DMS53 treated with DMSO at 0.1 percent for 48 hours (cell line): ENCODE measurements at regions not wholly inside any gene's neighbourhood (a gene's known extent, or its start where the extent isn't known, plus 50 kb on each side); places are given as distances from the start of the nearest gene placed in this dataset.

Experiments
- DNase-seq: peaks from one replicate; lab custom pipeline; 2025; ENCODE audit not compliant: unreplicated experiment; lab: John Stamatoyannopoulos, UW

- DNase-seq, result no peak
Measured at GRCh38 chr12:123100882-123101281, 50.0 kb downstream of the PITPNM2 start.

GRCh38 chr12:123100450-123100849 is 50.4 kb downstream of the PITPNM2 start:
- DNase-seq, result no peak

GRCh38 chr12:123099560-123100192 is 51.2 kb downstream of the PITPNM2 start:
- DNase-seq, result no peak

DNA sequence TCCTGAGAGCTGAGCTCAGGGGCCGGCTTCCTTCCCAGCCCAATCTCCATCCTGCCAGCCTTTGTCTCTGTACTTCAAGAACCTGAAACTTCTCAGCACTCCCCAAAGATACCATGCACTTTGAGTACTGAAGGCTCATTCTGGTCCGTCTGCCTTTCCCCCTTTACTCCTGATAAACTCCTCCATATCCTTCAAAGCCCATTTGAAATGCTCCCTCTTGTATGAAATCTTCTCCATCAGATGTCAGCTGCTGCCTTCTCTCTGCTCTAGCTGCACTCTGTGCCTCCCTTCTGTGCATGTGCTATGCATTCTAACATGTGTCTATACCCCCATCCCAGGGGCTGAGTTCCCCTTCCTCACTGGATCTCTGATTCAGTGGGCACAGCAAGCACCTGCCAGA is 52.1 kb downstream of the PITPNM2 start:
- DNase-seq, result no peak

DNA sequence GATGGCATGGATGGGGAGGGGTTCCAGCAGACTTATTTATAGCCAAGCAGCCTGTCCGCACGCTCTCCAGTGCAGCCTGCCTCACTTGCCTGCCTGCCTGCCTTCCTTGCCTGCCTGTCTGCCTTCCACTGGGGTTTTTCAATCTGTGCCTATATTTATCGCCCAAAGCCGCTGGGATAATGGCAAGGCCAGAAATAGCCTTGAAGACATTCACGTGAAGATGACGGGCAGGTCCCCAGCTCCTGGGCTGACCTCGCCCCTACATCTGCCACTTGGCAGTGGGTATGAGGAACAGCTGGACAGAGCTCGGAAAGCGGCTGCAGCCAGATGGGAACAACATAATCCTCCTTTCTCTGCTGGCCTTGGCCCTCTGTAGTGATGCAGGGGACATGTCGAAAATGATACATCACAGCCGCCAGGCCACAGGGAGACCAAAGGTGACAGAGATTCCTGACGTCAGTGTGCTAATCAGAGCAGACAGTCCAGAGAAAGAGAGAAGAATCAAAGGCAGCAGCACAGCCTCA is 53.3 kb downstream of the PITPNM2 start:
- no peak for DNase-seq

GRCh38 chr12:123096741-123097140 is 54.1 kb downstream of the PITPNM2 start:
- DNase-seq, result no peak

GRCh38 chr12:123096182-123096581 is 54.7 kb downstream of the PITPNM2 start:
- DNase-seq, result no peak

- DNase-seq, result no peak
Measured at GRCh38 chr12:123095078-123095881, 55.6 kb downstream of the PITPNM2 start.

- no peak for DNase-seq
Measured at GRCh38 chr12:123094349-123095077, 56.4 kb downstream of the PITPNM2 start.

GRCh38 chr12:123092866-123093265 is 58.0 kb downstream of the PITPNM2 start:
- DNase-seq, result no peak

DNA sequence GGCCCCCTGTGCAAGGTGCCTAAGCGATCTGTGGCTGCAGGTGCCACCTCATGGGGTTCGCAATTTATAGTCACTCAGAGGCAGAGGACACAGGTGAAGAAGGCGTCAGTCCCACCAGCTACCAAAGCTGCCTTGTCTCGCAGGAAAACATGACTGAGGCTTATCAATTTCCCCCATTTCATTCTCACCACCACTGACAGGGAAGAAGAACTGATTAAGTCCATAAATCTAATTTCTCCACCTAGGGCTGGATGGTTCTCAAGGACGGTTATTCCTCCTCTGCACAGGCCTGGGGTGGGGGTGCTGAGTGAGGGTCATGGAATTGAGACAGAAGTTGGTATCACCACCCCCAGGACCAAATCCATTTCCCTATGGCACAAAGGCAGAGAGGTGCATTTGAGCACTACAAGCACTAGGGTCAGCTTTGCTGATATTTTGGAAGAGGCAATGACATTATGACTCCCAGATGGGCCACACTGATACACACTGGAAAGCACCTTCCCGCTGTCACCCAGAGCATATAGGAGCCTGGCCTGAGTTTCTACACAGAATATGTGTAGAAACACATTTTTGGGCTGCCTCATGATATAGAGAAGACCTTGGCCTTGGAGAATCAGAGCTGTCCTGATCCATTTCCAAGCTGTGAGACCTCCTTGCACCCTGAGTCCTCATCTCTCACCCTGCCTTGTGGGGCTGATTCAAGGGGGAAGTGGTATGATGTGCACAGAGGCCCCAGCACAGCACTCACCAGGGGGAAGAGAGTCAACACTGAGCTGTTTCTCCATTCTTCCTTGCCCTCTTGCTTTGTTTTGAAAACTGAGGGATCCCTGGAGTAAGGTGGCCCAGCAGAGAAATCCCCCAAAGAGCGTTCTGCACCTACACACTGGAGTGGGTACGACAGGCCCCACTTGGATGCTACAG is 59.4 kb downstream of the PITPNM2 start:
- DNase-seq, result no peak

GRCh38 chr12:123089631-123090353 is 61.1 kb downstream of the PITPNM2 start:
- DNase-seq, result no peak

DNA sequence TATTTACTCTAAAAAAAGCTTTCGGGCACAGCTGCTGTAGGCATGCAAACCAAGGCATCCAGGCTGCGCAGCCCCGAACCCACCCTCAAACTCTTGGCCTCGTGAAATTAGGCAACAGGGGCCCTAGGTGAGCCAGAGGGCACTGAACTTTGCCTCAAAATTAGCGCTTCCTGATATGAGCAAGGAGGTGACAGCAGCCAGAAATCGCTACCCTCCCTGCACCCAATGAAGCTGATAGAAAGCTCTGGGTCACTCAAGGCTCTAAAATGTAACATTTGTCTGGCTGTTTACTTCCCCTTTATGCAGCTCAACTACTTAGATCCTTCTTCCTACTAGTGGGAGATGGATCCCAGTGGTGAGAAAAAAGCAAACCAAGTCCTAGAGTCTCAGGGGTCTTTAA is 61.8 kb downstream of the PITPNM2 start:
- no peak for DNase-seq

DNA sequence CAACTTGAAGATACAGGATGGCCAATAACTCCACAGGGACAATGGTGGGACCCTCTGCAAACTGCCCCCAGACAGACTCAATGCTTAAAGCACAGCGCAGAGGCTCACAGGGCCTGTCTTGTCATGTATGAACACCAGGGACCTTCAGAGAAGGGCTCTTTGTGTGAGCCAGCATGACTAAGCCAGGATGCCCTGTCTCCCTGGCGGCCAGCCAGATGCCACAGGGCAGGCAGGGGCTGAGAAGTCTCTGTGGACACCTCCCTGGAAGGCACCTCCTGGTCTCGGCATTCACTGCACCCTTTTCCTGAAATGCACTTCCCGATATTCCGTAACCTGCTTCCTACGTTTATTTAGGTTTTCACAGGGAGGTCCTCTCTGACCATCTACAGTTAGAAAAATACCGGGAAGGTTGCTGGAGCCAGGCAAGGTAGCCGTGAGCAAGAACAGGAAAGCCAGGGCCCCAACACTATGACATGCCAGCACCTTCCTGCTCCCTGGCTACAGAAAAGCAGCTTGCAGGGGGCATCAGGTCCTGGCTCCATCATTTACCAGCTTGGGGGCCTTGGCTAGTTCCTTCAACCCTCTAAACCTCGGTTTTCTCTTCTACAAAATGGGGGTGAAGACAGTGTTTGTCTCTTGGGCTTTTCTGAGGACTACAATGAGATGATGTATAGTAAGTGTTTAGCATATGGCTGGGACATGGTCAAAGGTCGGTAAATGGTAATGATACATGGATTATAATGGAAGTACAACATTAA is 65.0 kb downstream of the PITPNM2 start:
- DNase-seq, result peak; percentile 67

DNA sequence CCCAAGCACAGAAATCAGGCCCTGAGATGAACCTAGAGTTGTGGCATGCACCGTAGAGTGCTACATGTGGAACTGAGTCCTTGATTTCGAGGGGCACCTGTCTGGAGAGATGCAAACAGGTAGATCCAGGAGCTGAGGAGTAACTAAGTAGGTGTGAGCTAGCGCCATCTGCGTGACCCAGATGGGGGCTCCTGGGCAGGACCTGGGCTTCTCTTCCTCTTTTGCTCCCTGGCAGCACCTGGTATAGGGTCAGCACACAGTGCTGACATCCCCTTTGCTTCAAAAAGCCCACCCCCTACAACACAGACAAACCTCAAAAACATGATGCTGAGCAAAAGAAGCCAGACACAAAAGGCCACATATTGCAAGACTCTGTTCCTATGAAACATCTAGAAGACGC is 65.8 kb downstream of the PITPNM2 start:
- DNase-seq, result no peak

DNA sequence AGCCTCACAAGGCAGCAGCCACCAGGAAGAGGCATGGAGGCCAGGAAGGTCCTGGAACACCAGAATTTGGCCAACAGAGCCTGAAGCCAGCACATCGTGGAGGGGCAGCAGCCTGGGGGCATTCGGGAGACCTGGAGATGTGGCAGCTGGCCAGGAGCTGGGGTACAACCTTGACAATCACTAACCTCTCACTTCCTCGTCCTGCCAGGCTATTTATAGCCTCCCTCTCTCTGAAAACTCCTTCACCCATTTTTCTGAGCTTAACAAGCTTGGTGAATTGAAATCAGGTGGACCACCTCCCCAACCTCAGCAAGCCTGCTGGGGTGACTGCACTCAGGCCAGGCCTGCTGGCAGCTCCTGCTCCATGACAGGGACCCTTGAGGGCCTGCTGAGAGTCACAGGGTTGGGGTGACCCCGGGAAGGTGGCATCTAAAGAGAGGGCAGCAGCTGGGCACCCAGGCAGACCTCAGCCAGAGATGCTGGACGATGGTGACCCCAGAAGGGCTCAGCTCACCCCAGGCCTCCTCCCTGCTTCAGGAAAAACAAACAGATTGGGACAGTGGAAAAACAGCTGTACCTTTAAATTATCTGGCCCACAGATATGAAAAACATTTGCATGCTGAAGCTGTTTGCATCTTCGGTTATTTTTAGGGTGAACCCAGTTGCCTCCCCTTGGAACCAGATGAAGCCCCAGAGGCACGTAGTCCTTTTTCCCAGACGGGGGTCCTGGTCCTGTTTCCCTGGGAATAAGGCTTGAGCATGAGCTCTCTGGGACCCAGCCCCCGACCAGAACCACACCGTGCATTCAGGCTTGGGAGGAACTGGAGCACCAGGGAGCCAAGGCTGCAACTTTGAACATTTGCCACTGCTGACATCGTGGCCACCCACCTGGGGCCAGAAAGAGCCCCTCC is 67.0 kb downstream of the PITPNM2 start:
- no peak for DNase-seq

GRCh38 chr12:123080634-123081033 is 70.3 kb downstream of the PITPNM2 start:
- DNase-seq, result no peak

GRCh38 chr12:123078531-123079155 is 72.2 kb downstream of the PITPNM2 start:
- DNase-seq, result no peak
